Liver (tissue), 3 donors: ENCODE measurements at regions not wholly inside any gene's neighbourhood (a gene's known extent, or its start where the extent isn't known, plus 50 kb on each side); places are given as distances from the start of the nearest gene placed in this dataset.

Experiments used
- CTCF ChIP-seq: fragments of 150-350 bp; IDR thresholded peaks from 2 replicates; pipeline ENCODE4 v1.5.1; 2017; ENCODE audit warnings: improper control_type of control experiment, low read depth, low read length; ENCODE audit not compliant: missing input control
- EGR1 ChIP-seq, 2 donors: IDR thresholded peaks; 2 replicates each; pipeline ENCODE4 v1.6.1; 2016 to 2018; ENCODE audit warnings: antibody characterized with exemption in 2 of 2, low read depth in 2 of 2
- FOXA1 ChIP-seq: IDR thresholded peaks from 2 replicates; pipeline ENCODE4 v1.6.1; 2016; ENCODE audit warnings: antibody characterized with exemption
- GABPA ChIP-seq, 2 donors: IDR thresholded peaks in 1 of 2; conservative IDR thresholded peaks in 1 of 2; 2 replicates each; pipeline ENCODE4 v1.6.1; 2016; ENCODE audit warnings: antibody characterized with exemption in 2 of 2, mild to moderate bottlenecking in 1 of 2, moderate library complexity in 1 of 2
- HNF4G ChIP-seq: IDR thresholded peaks from 2 replicates; pipeline ENCODE4 v1.6.1; 2016; ENCODE audit warnings: antibody characterized with exemption
- MAX ChIP-seq: IDR thresholded peaks from 2 replicates; pipeline ENCODE4 v1.6.1; 2016; ENCODE audit warnings: antibody characterized with exemption
- REST ChIP-seq: IDR thresholded peaks from 2 replicates; pipeline ENCODE4 v1.6.1; 2016; ENCODE audit warnings: antibody characterized with exemption, mild to moderate bottlenecking
- RXRA ChIP-seq, 2 donors: IDR thresholded peaks; 2 replicates each; pipeline ENCODE4 v1.6.1; 2017 to 2018; ENCODE audit warnings: antibody characterized with exemption in 2 of 2, mild to moderate bottlenecking in 1 of 2
- TAF1 ChIP-seq: conservative IDR thresholded peaks from 2 replicates; pipeline ENCODE4 v1.6.1; 2016; ENCODE audit warnings: antibody characterized with exemption, mild to moderate bottlenecking
- YY1 ChIP-seq: IDR thresholded peaks from 2 replicates; pipeline ENCODE4 v1.6.1; 2016; ENCODE audit warnings: antibody characterized with exemption, mild to moderate bottlenecking
- donor health status: healthy.
- donor health status: healthy.

- TF ChIP-seq CTCF (no peak), TAF1 (no peak), REST (no peak), GABPA (IDR thresholded peaks at IDR 0.05 in 1 of 2, conservative IDR thresholded peaks at IDR 0.05 in 1 of 2) (no peak), YY1 (no peak), EGR1 (IDR thresholded peaks at IDR 0.05; ENCODE audit: low read depth in 2 of 2) (no peak), HNF4G (no peak), FOXA1 (no peak), MAX (no peak), RXRA (IDR thresholded peaks at IDR 0.05) (no peak)
These were observed 651.8 kb downstream of the CDH11 start for GRCh38 chr16:64469906-64470702.
